Upper lobe of left lung (tissue), 6 donors: ENCODE measurements at regions not wholly inside any gene's neighbourhood (a gene's known extent, or its start where the extent isn't known, plus 50 kb on each side); places are given as distances from the start of the nearest gene placed in this dataset.

ENCODE experiments used
- ATAC-seq, 2 donors: fragments of 200-7000 bp; cut with Tn5 transposase; one replicate each; pipeline ENCODE4 v1.9.1; 2022; ENCODE audit warnings: mild to moderate bottlenecking in 2 of 2, moderate library complexity in 2 of 2; ENCODE audit not compliant: low FRiP score in 2 of 2
- DNase-seq, 2 donors: peaks; one replicate each; pipeline ENCODE4 v3.0.0-alpha.2; 2019 to 2020
- H3K27ac ChIP-seq, 4 donors: fragments of 200-600 bp; sonication (generic); one replicate each; pipeline ENCODE4 v1.5.1; 2016 to 2019
- H3K27me3 ChIP-seq, 4 donors: fragments of 200-600 bp; sonication (generic); one replicate each; pipeline ENCODE4 v1.5.1; 2017 to 2019
- H3K36me3 ChIP-seq, 4 donors: fragments of 200-600 bp; sonication (generic); one replicate each; pipeline ENCODE4 v1.5.1; 2016 to 2019
- H3K4me1 ChIP-seq, 4 donors: fragments of 200-600 bp; sonication (generic); one replicate each; pipeline ENCODE4 v1.5.1; 2018 to 2019
- H3K4me3 ChIP-seq, 4 donors: fragments of 200-600 bp; sonication (generic); one replicate each; pipeline ENCODE4 v1.5.1; 2017 to 2019; ENCODE audit warnings: mild to moderate bottlenecking in 2 of 4, moderate library complexity in 1 of 4
- H3K9me3 ChIP-seq, 4 donors: fragments of 200-600 bp; sonication (generic); one replicate each; pipeline ENCODE4 v1.5.1; 2018 to 2019
- EP300 ChIP-seq, 4 donors: sonication (generic); formaldehyde crosslinking; IDR thresholded peaks; one replicate each; pipeline ENCODE4 v1.5.1; 2017; ENCODE audit warnings: antibody characterized with exemption in 4 of 4, control low read depth in 2 of 4
- POLR2A ChIP-seq, 4 donors: fragments of 450-650 bp; IDR thresholded peaks; one replicate each; pipeline ENCODE4 v1.5.1; 2016 to 2017; ENCODE audit warnings: antibody characterized with exemption in 4 of 4, mild to moderate bottlenecking in 2 of 4
- POLR2AphosphoS5 ChIP-seq, 2 donors: sonication (generic); formaldehyde crosslinking; IDR thresholded peaks; one replicate each; pipeline ENCODE4 v1.5.1; 2017; ENCODE audit warnings: antibody characterized with exemption in 2 of 2
- whole genome bisulfite sequencing, 2 donors: methylation state at CpG; one replicate each; pipeline ENCODE4 v1.1.5; 2017 to 2018; 5-methylcytosine and 5-hydroxymethylcytosine counted together
- TF ChIP-seq, protein P1 (sequence below), 6 experiments: fragments of 450-650 bp in 4 of 6; fragments of 200-600 bp in 2 of 6; sonication (generic) in 2 of 6; IDR thresholded peaks; one replicate each; pipeline ENCODE4 v1.5.1; 2016 to 2019; ENCODE audit warnings: antibody characterized with exemption in 6 of 6
- donor health status: DM: no; HTN: no; CAD: no; lungs with moderate emphysema.
- donor health status: DM: no; HTN: yes; CAD: no; lungs with severe emphysema.

DNA sequence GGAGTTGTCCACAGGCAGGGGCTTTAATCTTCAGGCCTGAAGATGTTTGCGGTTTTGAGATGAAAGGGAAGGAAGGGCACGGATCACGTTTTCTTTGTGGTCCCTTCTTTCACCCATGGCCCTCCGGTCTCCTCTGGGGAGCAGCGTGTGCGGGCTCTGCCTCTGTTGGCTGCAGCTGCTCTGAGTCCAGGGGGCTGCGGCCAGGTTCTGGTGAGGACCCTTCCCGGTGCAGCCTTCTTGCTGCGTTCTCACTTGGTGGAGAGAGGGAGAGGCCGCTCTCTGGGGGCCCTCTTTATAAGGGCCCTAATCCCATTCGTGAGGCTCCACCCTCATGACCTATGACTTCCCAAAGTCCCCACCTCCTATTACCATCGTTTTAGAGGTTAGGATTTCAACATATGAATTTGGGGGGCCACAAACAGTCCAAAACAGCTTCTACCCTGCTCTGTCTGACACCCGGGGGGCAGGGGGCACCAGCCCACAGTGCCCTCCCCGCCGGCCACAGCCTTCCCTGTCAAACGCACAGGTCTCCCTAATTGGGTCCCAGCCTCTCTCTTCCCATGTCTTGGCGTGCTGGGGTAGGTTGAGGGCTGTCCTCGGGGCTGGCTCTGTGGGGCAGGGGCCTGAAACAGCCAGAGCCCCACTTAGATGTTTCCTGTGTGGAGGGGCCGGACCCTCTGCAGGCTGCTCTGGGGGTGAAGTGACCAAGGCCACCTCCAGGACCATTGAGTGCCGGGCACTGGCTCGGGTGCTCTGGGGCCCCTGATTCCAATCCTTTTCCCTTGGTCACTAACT, 100.1 kb upstream of the C1orf174 start:
- 67 to 70% methylated on average over 16 to 21 of the region's 21 CpGs for WGBS, 2 donors
- H3K4me1 ChIP-seq = no peaks in the 10 kb centered on the region
- no peaks in the 10 kb centered on the region for H3K27me3 ChIP-seq
- DNase-seq (no peak), ATAC-seq (no peak)
- H3K27ac ChIP-seq = no peak overlapping the region
- no peaks in the 10 kb centered on the region for H3K9me3 ChIP-seq
- no peaks in the 10 kb centered on the region for H3K36me3 ChIP-seq
- no peak overlapping the region for H3K4me3 ChIP-seq
- TF ChIP-seq, protein P1, sequence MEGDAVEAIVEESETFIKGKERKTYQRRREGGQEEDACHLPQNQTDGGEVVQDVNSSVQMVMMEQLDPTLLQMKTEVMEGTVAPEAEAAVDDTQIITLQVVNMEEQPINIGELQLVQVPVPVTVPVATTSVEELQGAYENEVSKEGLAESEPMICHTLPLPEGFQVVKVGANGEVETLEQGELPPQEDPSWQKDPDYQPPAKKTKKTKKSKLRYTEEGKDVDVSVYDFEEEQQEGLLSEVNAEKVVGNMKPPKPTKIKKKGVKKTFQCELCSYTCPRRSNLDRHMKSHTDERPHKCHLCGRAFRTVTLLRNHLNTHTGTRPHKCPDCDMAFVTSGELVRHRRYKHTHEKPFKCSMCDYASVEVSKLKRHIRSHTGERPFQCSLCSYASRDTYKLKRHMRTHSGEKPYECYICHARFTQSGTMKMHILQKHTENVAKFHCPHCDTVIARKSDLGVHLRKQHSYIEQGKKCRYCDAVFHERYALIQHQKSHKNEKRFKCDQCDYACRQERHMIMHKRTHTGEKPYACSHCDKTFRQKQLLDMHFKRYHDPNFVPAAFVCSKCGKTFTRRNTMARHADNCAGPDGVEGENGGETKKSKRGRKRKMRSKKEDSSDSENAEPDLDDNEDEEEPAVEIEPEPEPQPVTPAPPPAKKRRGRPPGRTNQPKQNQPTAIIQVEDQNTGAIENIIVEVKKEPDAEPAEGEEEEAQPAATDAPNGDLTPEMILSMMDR (IDR thresholded peaks at IDR 0.05) = no peak
- no peak for TF ChIP-seq EP300 (IDR thresholded peaks at IDR 0.05)
- TF ChIP-seq POLR2A (IDR thresholded peaks at IDR 0.05) = no peak

DNA sequence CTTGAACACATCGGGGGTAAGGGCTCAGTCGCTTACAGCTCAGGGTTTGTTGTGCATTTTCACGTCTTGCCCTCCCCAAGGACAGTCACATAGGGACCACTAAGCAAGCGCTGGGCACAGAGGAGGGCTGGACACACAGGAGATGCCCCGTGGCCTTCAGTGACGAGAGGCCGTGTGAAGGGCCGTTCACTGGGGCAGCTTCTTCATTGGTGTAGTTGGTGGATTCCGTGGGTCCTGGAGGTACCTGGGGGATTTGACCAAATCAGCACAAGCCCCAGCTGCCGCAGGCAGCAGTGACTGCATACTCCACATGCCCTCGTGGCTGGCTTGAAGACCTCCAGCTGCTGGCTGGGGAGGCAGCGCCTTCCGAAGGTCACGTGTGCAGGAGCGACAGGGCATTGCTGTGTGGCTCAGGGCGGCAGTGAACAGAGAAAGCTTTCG, 100.8 kb upstream of the C1orf174 start:
- Histone ChIP-seq H3K4me3 (no peak overlapping the region), H3K36me3 (no peaks in the 10 kb centered on the region), H3K4me1 (no peaks in the 10 kb centered on the region), H3K27me3 (no peaks in the 10 kb centered on the region), H3K9me3 (no peaks in the 10 kb centered on the region), H3K27ac (no peak overlapping the region)
- no peak for ATAC-seq
- 67 to 71% methylated on average over 5 to 16 of the region's 17 CpGs for WGBS, 2 donors
- no peak for DNase-seq
- peak in 1 of 2 donors; percentile 12 for TF ChIP-seq POLR2AphosphoS5 (IDR thresholded peaks at IDR 0.05)
- TF ChIP-seq, protein P1 (IDR thresholded peaks at IDR 0.05) = no peak

DNA sequence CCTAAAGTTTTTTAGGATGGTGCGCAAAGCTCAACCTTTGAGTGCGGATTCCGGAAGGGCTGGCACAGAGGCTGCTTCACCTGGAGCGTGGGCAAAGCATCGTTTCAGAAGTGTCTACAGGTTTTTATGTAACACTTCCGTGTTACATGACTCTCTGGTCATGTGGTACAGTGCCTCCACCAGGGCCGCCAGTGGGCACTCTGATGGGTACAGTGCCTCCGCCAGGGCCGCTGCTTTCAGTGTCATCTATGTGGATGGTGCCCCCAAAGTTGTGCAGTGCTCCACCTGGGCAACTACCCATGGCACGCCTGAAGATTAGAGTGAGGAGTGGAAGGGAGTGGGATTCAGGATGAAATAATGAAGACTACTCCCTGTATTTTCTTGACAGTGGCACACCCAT, 101.4 kb upstream of the C1orf174 start:
- Histone ChIP-seq H3K36me3 (no peaks in the 10 kb centered on the region), H3K9me3 (peaks cover 0 to 3% (median 0%) of the 10 kb centered on the region in 4 donors), H3K27me3 (no peaks in the 10 kb centered on the region), H3K4me3 (no peak overlapping the region), H3K27ac (no peak overlapping the region), H3K4me1 (no peaks in the 10 kb centered on the region)
- DNase-seq (no peak), ATAC-seq (no peak)
- 93 to 95% methylated on average over 8 to 10 of the region's 10 CpGs for WGBS, 2 donors
- TF ChIP-seq EP300 (IDR thresholded peaks at IDR 0.05) (no peak), POLR2A (IDR thresholded peaks at IDR 0.05) (no peak), POLR2AphosphoS5 (IDR thresholded peaks at IDR 0.05) (no peak)
- TF ChIP-seq, protein P1 (IDR thresholded peaks at IDR 0.05) = no peak

DNA sequence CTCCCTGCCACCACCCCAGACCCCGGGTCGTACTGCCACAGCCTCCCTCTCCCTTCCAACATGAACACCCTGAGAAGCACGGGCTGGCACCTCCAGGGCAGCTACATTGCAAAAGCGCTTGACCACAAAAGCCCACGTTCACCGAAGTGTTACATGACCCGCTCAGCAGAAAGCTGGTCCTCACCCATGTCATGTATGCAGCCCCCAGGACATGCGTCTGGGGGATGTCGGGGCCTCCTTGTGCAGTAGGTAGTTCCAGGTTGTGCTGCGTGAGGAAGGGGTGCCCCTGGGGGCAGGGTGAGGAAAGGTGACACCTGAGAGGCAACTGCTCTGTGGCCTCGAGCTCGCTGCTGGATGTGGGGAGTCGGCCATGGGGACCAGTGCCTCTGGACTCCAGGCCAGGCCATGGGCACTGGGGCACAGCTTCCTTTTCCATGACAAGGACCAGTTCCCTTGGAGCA, 102.0 kb upstream of the C1orf174 start:
- Histone ChIP-seq H3K4me3 (no peak overlapping the region), H3K27me3 (no peaks in the 10 kb centered on the region), H3K9me3 (peaks cover 0 to 9% (median 0%) of the 10 kb centered on the region in 4 donors), H3K36me3 (no peaks in the 10 kb centered on the region), H3K27ac (no peak overlapping the region), H3K4me1 (no peaks in the 10 kb centered on the region)
- TF ChIP-seq, protein P1 (IDR thresholded peaks at IDR 0.05) = no peak
- TF ChIP-seq POLR2A (IDR thresholded peaks at IDR 0.05) (no peak), EP300 (IDR thresholded peaks at IDR 0.05) (no peak), POLR2AphosphoS5 (IDR thresholded peaks at IDR 0.05) (no peak)
- WGBS, 2 donors = 54 to 77% methylated on average over 6 to 11 of the region's 13 CpGs
- ATAC-seq = no peak
- no peak for DNase-seq

DNA sequence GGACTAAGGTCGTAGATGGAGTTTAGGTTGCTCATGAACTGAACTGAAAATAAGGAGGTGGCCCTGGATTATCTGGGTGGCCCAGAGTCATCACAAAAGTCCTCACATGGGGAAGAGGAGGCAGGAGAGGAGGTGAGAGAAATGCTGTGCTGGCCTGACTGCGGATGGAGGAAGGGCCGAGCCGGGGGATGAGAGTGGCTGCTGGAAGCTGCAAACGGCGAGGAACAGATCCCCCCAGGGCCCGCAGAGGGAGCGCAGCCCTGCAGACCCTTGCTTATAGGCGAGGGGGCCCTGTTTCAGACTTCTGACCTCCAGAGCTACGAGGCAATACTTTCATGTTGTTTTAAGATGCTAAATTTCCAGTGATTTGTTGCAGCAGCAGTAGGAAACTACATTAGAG, 102.7 kb upstream of the C1orf174 start:
- Histone ChIP-seq H3K27me3 (no peaks in the 10 kb centered on the region), H3K9me3 (peaks cover 0 to 16% (median 1%) of the 10 kb centered on the region in 4 donors), H3K36me3 (no peaks in the 10 kb centered on the region), H3K4me3 (no peak overlapping the region), H3K27ac (no peak overlapping the region), H3K4me1 (no peaks in the 10 kb centered on the region)
- ATAC-seq (no peak), DNase-seq (no peak)
- WGBS, 2 donors = 70 to 71% methylated on average over 10 of the region's 10 CpGs
- TF ChIP-seq EP300 (IDR thresholded peaks at IDR 0.05) = no peak
- TF ChIP-seq POLR2A (IDR thresholded peaks at IDR 0.05) = no peak
- TF ChIP-seq POLR2AphosphoS5 (IDR thresholded peaks at IDR 0.05) = no peak
- TF ChIP-seq, protein P1 (IDR thresholded peaks at IDR 0.05) = no peak
